ENCODE measurements at regions not wholly inside any gene's neighbourhood (a gene's known extent, or its start where the extent isn't known, plus 50 kb on each side); places are given as distances from the start of the nearest gene placed in this dataset.
A peak's percentile ranks its signal among the peaks of the same experiment; 100 is the strongest.

- DNase-seq (ENCODE audit: low read depth): peak; percentile 70
- peak; percentile 82 for TF ChIP-seq CTCF (IDR thresholded peaks at IDR 0.05; ENCODE audit: insufficient read depth, low read depth, low read length)
- H3K4me3 ChIP-seq (ENCODE audit: low read depth, low read length): no peak overlapping the region
These were observed 699.9 kb downstream of the INHBA start for GRCh38 chr7:41002741-41003610.

- no peak for DNase-seq (ENCODE audit: low read depth)
- TF ChIP-seq CTCF (IDR thresholded peaks at IDR 0.05; ENCODE audit: insufficient read depth, low read depth, low read length): no peak
- H3K4me3 ChIP-seq (ENCODE audit: low read depth, low read length): no peak overlapping the region
These were observed 702.8 kb downstream of the INHBA start for GRCh38 chr7:41000042-41000441.

- H3K4me3 ChIP-seq (ENCODE audit: low read depth, low read length): no peak overlapping the region
- TF ChIP-seq CTCF (IDR thresholded peaks at IDR 0.05; ENCODE audit: insufficient read depth, low read depth, low read length): no peak
- DNase-seq (ENCODE audit: low read depth): no peak
These were observed 706.6 kb downstream of the INHBA start for GRCh38 chr7:40996233-40996677.

- H3K4me3 ChIP-seq (ENCODE audit: low read depth, low read length): no peak overlapping the region
- TF ChIP-seq CTCF (IDR thresholded peaks at IDR 0.05; ENCODE audit: insufficient read depth, low read depth, low read length): no peak
- DNase-seq (ENCODE audit: low read depth): no peak
These were observed 712.0 kb downstream of the INHBA start for GRCh38 chr7:40990841-40991240.

GRCh38 chr7:40987571-40987970 is 715.3 kb downstream of the INHBA start:
- peak; percentile 36 for DNase-seq (ENCODE audit: low read depth)
- no peak for TF ChIP-seq CTCF (IDR thresholded peaks at IDR 0.05; ENCODE audit: insufficient read depth, low read depth, low read length)

GRCh38 chr7:40986351-40986873 is 716.5 kb downstream of the INHBA start:
- no peak for TF ChIP-seq CTCF (IDR thresholded peaks at IDR 0.05; ENCODE audit: insufficient read depth, low read depth, low read length)
- DNase-seq (ENCODE audit: low read depth): peak; percentile 94
- no peak overlapping the region for H3K4me3 ChIP-seq (ENCODE audit: low read depth, low read length)

More at GRCh38 chr7:40987571-40987970, 715.3 kb downstream of the INHBA start:
- H3K4me3 ChIP-seq (ENCODE audit: low read depth, low read length): no peak overlapping the region
